NCI-H526 (cell line): ENCODE measurements at regions not wholly inside any gene's neighbourhood (a gene's known extent, or its start where the extent isn't known, plus 50 kb on each side); places are given as distances from the start of the nearest gene placed in this dataset.
"Not testable (repeated sequence)": the region's sequence is repeated elsewhere in the genome, so short reads cannot be mapped to it uniquely, and the experiment has no call there.

Experiments
- DNase-seq, 2 experiments: peaks; one replicate each; lab custom pipeline; 2025; lab: John Stamatoyannopoulos, UW

GRCh38 chr11:15657264-15657663, 542.5 kb downstream of the INSC start:
- DNase-seq = no peak

- DNase-seq = no peak
Measured at GRCh38 chr11:15660496-15660895, 545.8 kb downstream of the INSC start.

GRCh38 chr11:15662285-15662684, 547.6 kb downstream of the INSC start:
- no peak for DNase-seq

GRCh38 chr11:15663777-15664218, 549.1 kb downstream of the INSC start:
- DNase-seq = peak; percentile 21 to 68

GRCh38 chr11:15665368-15665871, 550.7 kb downstream of the INSC start:
- DNase-seq = no peak

- DNase-seq = no peak
Measured at GRCh38 chr11:15667127-15667725, 552.5 kb downstream of the INSC start.

GRCh38 chr11:15668718-15669117, 554.0 kb downstream of the INSC start:
- no peak for DNase-seq

- no peak for DNase-seq
Measured at GRCh38 chr11:15670520-15671070, 555.9 kb downstream of the INSC start.

- no peak for DNase-seq
Measured at GRCh38 chr11:15671216-15671615, 556.5 kb downstream of the INSC start.

GRCh38 chr11:15672825-15673224, 558.1 kb downstream of the INSC start:
- no peak for DNase-seq

GRCh38 chr11:15673408-15673831, 558.7 kb downstream of the INSC start:
- DNase-seq = no peak

- no peak for DNase-seq
Measured at GRCh38 chr11:15674756-15675155, 560.0 kb downstream of the INSC start.

GRCh38 chr11:15675683-15676082, 561.0 kb downstream of the INSC start:
- no peak for DNase-seq

- no peak for DNase-seq
Measured at GRCh38 chr11:15677181-15677580, 562.5 kb downstream of the INSC start.

GRCh38 chr11:15683528-15683927, 568.8 kb downstream of the INSC start:
- DNase-seq = no peak

GRCh38 chr11:15685306-15685705, 570.6 kb downstream of the INSC start:
- DNase-seq = no peak

GRCh38 chr11:15686259-15686658, 571.5 kb downstream of the INSC start:
- not testable (repeated sequence) for DNase-seq

GRCh38 chr11:15687342-15687741, 572.6 kb downstream of the INSC start:
- no peak for DNase-seq

- no peak for DNase-seq
Measured at GRCh38 chr11:15688351-15688792, 573.6 kb downstream of the INSC start.

GRCh38 chr11:15690320-15690719, 575.6 kb downstream of the INSC start:
- no peak for DNase-seq

- DNase-seq = no peak
Measured at GRCh38 chr11:15692739-15693138, 578.0 kb downstream of the INSC start.

GRCh38 chr11:15695096-15695721, 580.5 kb downstream of the INSC start:
- no peak for DNase-seq

GRCh38 chr11:15696069-15696468, 581.3 kb downstream of the INSC start:
- no peak for DNase-seq
